ENCODE measurements at regions not wholly inside any gene's neighbourhood (a gene's known extent, or its start where the extent isn't known, plus 50 kb on each side); places are given as distances from the start of the nearest gene placed in this dataset.
"Not testable (repeated sequence)": the region's sequence is repeated elsewhere in the genome, so short reads cannot be mapped to it uniquely, and the experiment has no call there.

GRCh38 chr12:4152145-4152795, 121.3 kb upstream of the CCND2 start:
- Histone ChIP-seq H2AFZ (ENCODE audit: insufficient read depth, low read length, poor library complexity) (no peak overlapping the region), H4K12ac (ENCODE audit: low read depth, low read length) (no peak overlapping the region), H2BK12ac (ENCODE audit: low read length) (peak overlapping the region; percentile 77), H3K4ac (ENCODE audit: low read depth, low read length) (no peak overlapping the region), H3K4me3 (ENCODE audit: low read depth, low read length) (no peak overlapping the region), H3K27me3 (ENCODE audit: insufficient read depth, low read length) (no peaks in the 10 kb centered on the region), H3K4me1 (ENCODE audit: control insufficient read depth in 1 of 2, insufficient read depth in 2 of 2, low read length in 2 of 2) (peaks cover 3 to 10% of the 10 kb centered on the region in 2 experiments), H3K36me3 (ENCODE audit: control insufficient read depth in 1 of 2, insufficient read depth in 2 of 2, low read length in 2 of 2) (no peaks in the 10 kb centered on the region), H3K23ac (ENCODE audit: low read length) (no peak overlapping the region), H4K91ac (ENCODE audit: low read depth, low read length) (no peak overlapping the region), H3K18ac (ENCODE audit: low read length) (no peak overlapping the region), H3K9me3 (ENCODE audit: insufficient read depth, low read depth, low read length) (no peaks in the 10 kb centered on the region), H3K4me2 (ENCODE audit: low read length) (no peak overlapping the region), H2BK120ac (ENCODE audit: insufficient read depth, low read length, poor library complexity) (no peak overlapping the region), H4K8ac (ENCODE audit: low read depth, low read length) (no peak overlapping the region), H3K79me2 (ENCODE audit: control insufficient read depth, insufficient read depth, low read length, poor library complexity) (no peaks in the 10 kb centered on the region), H2AK5ac (ENCODE audit: low read length) (no peak overlapping the region), H3K27ac (ENCODE audit: low read depth, low read length) (no peak overlapping the region), H2BK5ac (ENCODE audit: low read depth, low read length, poor library complexity) (no peak overlapping the region), H3K14ac (ENCODE audit: low read length) (no peak overlapping the region), H3K9ac (ENCODE audit: low read length) (no peak overlapping the region), H3K79me1 (ENCODE audit: low read length) (peaks cover 8% of the 10 kb centered on the region)
- DNase-seq: no peak
- WGBS (ENCODE audit: extremely low coverage, insufficient coverage, insufficient read length): no CpG with 5 or more reads among the region's 7 CpGs

- Histone ChIP-seq H3K9ac (ENCODE audit: low read length) (no peak overlapping the region), H3K4me3 (ENCODE audit: low read depth, low read length) (no peak overlapping the region), H4K12ac (ENCODE audit: low read depth, low read length) (no peak overlapping the region), H3K36me3 (ENCODE audit: control insufficient read depth in 1 of 2, insufficient read depth in 2 of 2, low read length in 2 of 2) (no peaks in the 10 kb centered on the region), H3K18ac (ENCODE audit: low read length) (no peak overlapping the region), H2BK12ac (ENCODE audit: low read length) (no peak overlapping the region), H2AFZ (ENCODE audit: insufficient read depth, low read length, poor library complexity) (no peak overlapping the region), H2BK5ac (ENCODE audit: low read depth, low read length, poor library complexity) (no peak overlapping the region), H3K9me3 (ENCODE audit: insufficient read depth, low read depth, low read length) (no peaks in the 10 kb centered on the region), H3K4me1 (ENCODE audit: control insufficient read depth in 1 of 2, insufficient read depth in 2 of 2, low read length in 2 of 2) (peaks cover 2 to 10% of the 10 kb centered on the region in 2 experiments), H4K8ac (ENCODE audit: low read depth, low read length) (no peak overlapping the region), H3K23ac (ENCODE audit: low read length) (no peak overlapping the region), H4K91ac (ENCODE audit: low read depth, low read length) (no peak overlapping the region), H3K4ac (ENCODE audit: low read depth, low read length) (no peak overlapping the region), H2BK120ac (ENCODE audit: insufficient read depth, low read length, poor library complexity) (no peak overlapping the region), H3K27ac (ENCODE audit: low read depth, low read length) (no peak overlapping the region), H2AK5ac (ENCODE audit: low read length) (no peak overlapping the region), H3K79me2 (ENCODE audit: control insufficient read depth, insufficient read depth, low read length, poor library complexity) (no peaks in the 10 kb centered on the region), H3K14ac (ENCODE audit: low read length) (no peak overlapping the region), H3K4me2 (ENCODE audit: low read length) (no peak overlapping the region), H3K79me1 (ENCODE audit: low read length) (peaks cover 7% of the 10 kb centered on the region), H3K27me3 (ENCODE audit: insufficient read depth, low read length) (no peaks in the 10 kb centered on the region)
- DNase-seq: no peak
- no CpG with 5 or more reads among the region's 4 CpGs for WGBS (ENCODE audit: extremely low coverage, insufficient coverage, insufficient read length)
Measured at GRCh38 chr12:4151362-4152121, 122.0 kb upstream of the CCND2 start.

- not testable (repeated sequence) for H2BK12ac ChIP-seq (ENCODE audit: low read length); DNase-seq; H3K14ac ChIP-seq (ENCODE audit: low read length); H3K9me3 ChIP-seq (ENCODE audit: insufficient read depth, low read depth, low read length); H3K79me2 ChIP-seq (ENCODE audit: control insufficient read depth, insufficient read depth, low read length, poor library complexity); H3K4ac ChIP-seq (ENCODE audit: low read depth, low read length); H3K4me2 ChIP-seq (ENCODE audit: low read length); H3K23ac ChIP-seq (ENCODE audit: low read length); H3K79me1 ChIP-seq (ENCODE audit: low read length); H3K36me3 ChIP-seq (ENCODE audit: control insufficient read depth in 1 of 2, insufficient read depth in 2 of 2, low read length in 2 of 2); H2AK5ac ChIP-seq (ENCODE audit: low read length); H3K4me3 ChIP-seq (ENCODE audit: low read depth, low read length); H3K4me1 ChIP-seq (ENCODE audit: control insufficient read depth in 1 of 2, insufficient read depth in 2 of 2, low read length in 2 of 2); H4K8ac ChIP-seq (ENCODE audit: low read depth, low read length); H3K18ac ChIP-seq (ENCODE audit: low read length); H3K9ac ChIP-seq (ENCODE audit: low read length); H4K91ac ChIP-seq (ENCODE audit: low read depth, low read length); H2BK120ac ChIP-seq (ENCODE audit: insufficient read depth, low read length, poor library complexity); H2AFZ ChIP-seq (ENCODE audit: insufficient read depth, low read length, poor library complexity); H3K27ac ChIP-seq (ENCODE audit: low read depth, low read length); H3K27me3 ChIP-seq (ENCODE audit: insufficient read depth, low read length); H2BK5ac ChIP-seq (ENCODE audit: low read depth, low read length, poor library complexity); H4K12ac ChIP-seq (ENCODE audit: low read depth, low read length)
- WGBS (ENCODE audit: extremely low coverage, insufficient coverage, insufficient read length): no CpG with 5 or more reads among the region's 11 CpGs
Measured at GRCh38 chr12:4150355-4150754, 123.2 kb upstream of the CCND2 start.

DNA sequence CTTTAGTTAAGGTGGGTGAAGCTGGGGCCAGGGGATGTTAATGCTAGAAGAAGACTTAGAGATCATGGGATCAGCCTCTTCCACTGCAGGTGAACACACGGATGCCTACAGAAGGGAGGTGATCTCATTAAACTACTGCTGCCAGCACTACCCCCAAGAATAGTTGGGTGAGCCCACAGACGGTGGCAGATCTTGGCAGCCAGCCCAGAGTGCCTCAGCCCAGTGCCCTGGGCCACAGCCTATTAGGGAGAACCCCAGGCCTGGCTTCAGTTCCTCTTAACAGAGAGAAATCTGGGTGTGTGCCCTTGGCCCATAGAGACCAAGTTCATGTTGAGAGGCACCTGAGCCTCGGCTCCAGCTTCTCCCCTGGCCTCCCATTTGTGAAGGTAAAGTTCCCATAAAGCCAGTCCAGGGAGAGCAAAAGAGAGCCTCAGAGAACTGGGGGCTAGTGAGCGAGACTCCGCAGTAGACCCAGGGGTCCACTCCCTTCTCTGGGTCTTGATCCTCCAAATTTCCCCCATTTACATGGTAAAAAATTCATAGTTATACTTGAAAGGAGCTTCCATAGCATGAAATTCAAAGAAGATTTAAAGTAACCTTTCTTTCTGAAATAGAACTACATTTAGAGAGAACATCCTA, 125.0 kb upstream of the CCND2 start:
- Histone ChIP-seq H3K18ac (ENCODE audit: low read length) (no peak overlapping the region), H2BK12ac (ENCODE audit: low read length) (no peak overlapping the region), H2BK5ac (ENCODE audit: low read depth, low read length, poor library complexity) (no peak overlapping the region), H3K36me3 (ENCODE audit: control insufficient read depth in 1 of 2, insufficient read depth in 2 of 2, low read length in 2 of 2) (no peaks in the 10 kb centered on the region), H2BK120ac (ENCODE audit: insufficient read depth, low read length, poor library complexity) (no peak overlapping the region), H3K9ac (ENCODE audit: low read length) (no peak overlapping the region), H4K8ac (ENCODE audit: low read depth, low read length) (no peak overlapping the region), H3K79me1 (ENCODE audit: low read length) (no peaks in the 10 kb centered on the region), H3K4me3 (ENCODE audit: low read depth, low read length) (no peak overlapping the region), H3K79me2 (ENCODE audit: control insufficient read depth, insufficient read depth, low read length, poor library complexity) (no peaks in the 10 kb centered on the region), H3K9me3 (ENCODE audit: insufficient read depth, low read depth, low read length) (no peaks in the 10 kb centered on the region), H3K23ac (ENCODE audit: low read length) (no peak overlapping the region), H3K27me3 (ENCODE audit: insufficient read depth, low read length) (no peaks in the 10 kb centered on the region), H3K27ac (ENCODE audit: low read depth, low read length) (no peak overlapping the region), H4K12ac (ENCODE audit: low read depth, low read length) (no peak overlapping the region), H3K14ac (ENCODE audit: low read length) (no peak overlapping the region), H3K4ac (ENCODE audit: low read depth, low read length) (no peak overlapping the region), H2AK5ac (ENCODE audit: low read length) (no peak overlapping the region), H4K91ac (ENCODE audit: low read depth, low read length) (no peak overlapping the region), H2AFZ (ENCODE audit: insufficient read depth, low read length, poor library complexity) (no peak overlapping the region), H3K4me2 (ENCODE audit: low read length) (no peak overlapping the region), H3K4me1 (ENCODE audit: control insufficient read depth in 1 of 2, insufficient read depth in 2 of 2, low read length in 2 of 2) (peaks cover 0 to 2% of the 10 kb centered on the region in 2 experiments)
- no CpG with 5 or more reads among the region's 5 CpGs for WGBS (ENCODE audit: extremely low coverage, insufficient coverage, insufficient read length)
- DNase-seq: peak; percentile 25 to 26
